ENCODE measurements at regions not wholly inside any gene's neighbourhood (a gene's known extent, or its start where the extent isn't known, plus 50 kb on each side); places are given as distances from the start of the nearest gene placed in this dataset.

GRCh38 chr13:105167385-105167784, 1368.1 kb downstream of the EFNB2 start:
- no peak overlapping the region for H3K27ac ChIP-seq (ENCODE audit: poor library complexity, severe bottlenecking)
- H3K36me3 ChIP-seq (ENCODE audit: low read depth) = no peaks in the 10 kb centered on the region
- no peak for ATAC-seq (ENCODE audit: low read depth)
- H3K9me3 ChIP-seq (ENCODE audit: severe bottlenecking) = no peaks in the 10 kb centered on the region
- H3K27me3 ChIP-seq (ENCODE audit: insufficient read depth, poor library complexity, severe bottlenecking) = no peaks in the 10 kb centered on the region
- DNase-seq (ENCODE audit: low spot score) = no peak
- TF ChIP-seq CTCF (IDR thresholded peaks at IDR 0.05; ENCODE audit: poor library complexity, severe bottlenecking) = no peak
- no peak overlapping the region for H3K4me3 ChIP-seq (ENCODE audit: severe bottlenecking)
- no peaks in the 10 kb centered on the region for H3K4me1 ChIP-seq (ENCODE audit: insufficient read depth, poor library complexity, severe bottlenecking)

GRCh38 chr13:105165449-105166125, 1369.9 kb downstream of the EFNB2 start:
- H3K27ac ChIP-seq (ENCODE audit: poor library complexity, severe bottlenecking) = no peak overlapping the region
- H3K4me1 ChIP-seq (ENCODE audit: insufficient read depth, poor library complexity, severe bottlenecking) = no peaks in the 10 kb centered on the region
- H3K4me3 ChIP-seq (ENCODE audit: severe bottlenecking) = no peak overlapping the region
- no peaks in the 10 kb centered on the region for H3K9me3 ChIP-seq (ENCODE audit: severe bottlenecking)
- H3K27me3 ChIP-seq (ENCODE audit: insufficient read depth, poor library complexity, severe bottlenecking) = no peaks in the 10 kb centered on the region
- ATAC-seq (ENCODE audit: low read depth) (no peak), DNase-seq (ENCODE audit: low spot score) (no peak)
- TF ChIP-seq CTCF (IDR thresholded peaks at IDR 0.05; ENCODE audit: poor library complexity, severe bottlenecking) = no peak
- H3K36me3 ChIP-seq (ENCODE audit: low read depth) = no peaks in the 10 kb centered on the region

- no peaks in the 10 kb centered on the region for H3K27me3 ChIP-seq (ENCODE audit: insufficient read depth, poor library complexity, severe bottlenecking)
- no peak for TF ChIP-seq CTCF (IDR thresholded peaks at IDR 0.05; ENCODE audit: poor library complexity, severe bottlenecking)
- no peaks in the 10 kb centered on the region for H3K4me1 ChIP-seq (ENCODE audit: insufficient read depth, poor library complexity, severe bottlenecking)
- no peaks in the 10 kb centered on the region for H3K9me3 ChIP-seq (ENCODE audit: severe bottlenecking)
- no peaks in the 10 kb centered on the region for H3K36me3 ChIP-seq (ENCODE audit: low read depth)
- DNase-seq (ENCODE audit: low spot score) (no peak), ATAC-seq (ENCODE audit: low read depth) (no peak)
- no peak overlapping the region for H3K4me3 ChIP-seq (ENCODE audit: severe bottlenecking)
- H3K27ac ChIP-seq (ENCODE audit: poor library complexity, severe bottlenecking) = no peak overlapping the region
Measured at GRCh38 chr13:105159841-105160240, 1375.6 kb downstream of the EFNB2 start.

GRCh38 chr13:105153611-105154010, 1381.9 kb downstream of the EFNB2 start:
- no peak for TF ChIP-seq CTCF (IDR thresholded peaks at IDR 0.05; ENCODE audit: poor library complexity, severe bottlenecking)
- no peaks in the 10 kb centered on the region for H3K9me3 ChIP-seq (ENCODE audit: severe bottlenecking)
- no peak overlapping the region for H3K4me3 ChIP-seq (ENCODE audit: severe bottlenecking)
- no peak for DNase-seq (ENCODE audit: low spot score)
- H3K27me3 ChIP-seq (ENCODE audit: insufficient read depth, poor library complexity, severe bottlenecking) = no peaks in the 10 kb centered on the region
- no peak for ATAC-seq (ENCODE audit: low read depth)
- H3K27ac ChIP-seq (ENCODE audit: poor library complexity, severe bottlenecking) = no peak overlapping the region
- H3K4me1 ChIP-seq (ENCODE audit: insufficient read depth, poor library complexity, severe bottlenecking) = no peaks in the 10 kb centered on the region
- no peaks in the 10 kb centered on the region for H3K36me3 ChIP-seq (ENCODE audit: low read depth)

- no peaks in the 10 kb centered on the region for H3K9me3 ChIP-seq (ENCODE audit: severe bottlenecking)
- ATAC-seq (ENCODE audit: low read depth) (no peak), DNase-seq (ENCODE audit: low spot score) (no peak)
- no peaks in the 10 kb centered on the region for H3K36me3 ChIP-seq (ENCODE audit: low read depth)
- H3K4me1 ChIP-seq (ENCODE audit: insufficient read depth, poor library complexity, severe bottlenecking) = no peaks in the 10 kb centered on the region
- H3K4me3 ChIP-seq (ENCODE audit: severe bottlenecking) = no peak overlapping the region
- no peak overlapping the region for H3K27ac ChIP-seq (ENCODE audit: poor library complexity, severe bottlenecking)
- H3K27me3 ChIP-seq (ENCODE audit: insufficient read depth, poor library complexity, severe bottlenecking) = no peaks in the 10 kb centered on the region
- no peak for TF ChIP-seq CTCF (IDR thresholded peaks at IDR 0.05; ENCODE audit: poor library complexity, severe bottlenecking)
Measured at GRCh38 chr13:105151639-105152038, 1383.8 kb downstream of the EFNB2 start.

Measured in RWPE2 (cell line).